ENCODE measurements at regions not wholly inside any gene's neighbourhood (a gene's known extent, or its start where the extent isn't known, plus 50 kb on each side); places are given as distances from the start of the nearest gene placed in this dataset.
A peak's percentile ranks its signal among the peaks of the same experiment; 100 is the strongest.

- no peak for DNase-seq (ENCODE audit: low read depth)
Measured at GRCh38 chr3:15952543-15953175, 154.9 kb upstream of the ANKRD28 start.

DNA sequence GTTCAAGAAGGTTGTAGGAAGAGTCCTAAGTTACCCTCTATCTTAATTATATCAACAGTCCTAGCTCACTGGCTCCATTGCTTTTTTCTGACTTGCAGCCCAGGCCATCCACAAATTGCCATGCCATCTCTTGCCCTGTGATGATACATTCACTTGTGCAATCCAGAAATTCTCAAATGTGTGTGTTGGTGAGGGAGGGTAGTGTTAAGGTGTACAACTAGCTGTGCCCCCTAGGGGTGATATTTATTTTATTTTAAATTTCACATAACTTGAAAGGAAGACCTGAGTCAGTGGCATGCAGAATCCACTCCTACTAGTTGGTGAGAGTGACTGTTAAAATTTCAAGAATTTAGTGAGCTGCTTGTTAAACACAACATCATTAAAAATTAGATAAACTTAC is 156.1 kb upstream of the ANKRD28 start:
- DNase-seq (ENCODE audit: low read depth) = no peak

GRCh38 chr3:15955968-15956367 is 158.2 kb upstream of the ANKRD28 start:
- DNase-seq (ENCODE audit: low read depth) = no peak

- no peak for DNase-seq (ENCODE audit: low read depth)
Measured at GRCh38 chr3:15958692-15959433, 161.1 kb upstream of the ANKRD28 start.

GRCh38 chr3:15959434-15959811 is 161.6 kb upstream of the ANKRD28 start:
- no peak for DNase-seq (ENCODE audit: low read depth)

DNA sequence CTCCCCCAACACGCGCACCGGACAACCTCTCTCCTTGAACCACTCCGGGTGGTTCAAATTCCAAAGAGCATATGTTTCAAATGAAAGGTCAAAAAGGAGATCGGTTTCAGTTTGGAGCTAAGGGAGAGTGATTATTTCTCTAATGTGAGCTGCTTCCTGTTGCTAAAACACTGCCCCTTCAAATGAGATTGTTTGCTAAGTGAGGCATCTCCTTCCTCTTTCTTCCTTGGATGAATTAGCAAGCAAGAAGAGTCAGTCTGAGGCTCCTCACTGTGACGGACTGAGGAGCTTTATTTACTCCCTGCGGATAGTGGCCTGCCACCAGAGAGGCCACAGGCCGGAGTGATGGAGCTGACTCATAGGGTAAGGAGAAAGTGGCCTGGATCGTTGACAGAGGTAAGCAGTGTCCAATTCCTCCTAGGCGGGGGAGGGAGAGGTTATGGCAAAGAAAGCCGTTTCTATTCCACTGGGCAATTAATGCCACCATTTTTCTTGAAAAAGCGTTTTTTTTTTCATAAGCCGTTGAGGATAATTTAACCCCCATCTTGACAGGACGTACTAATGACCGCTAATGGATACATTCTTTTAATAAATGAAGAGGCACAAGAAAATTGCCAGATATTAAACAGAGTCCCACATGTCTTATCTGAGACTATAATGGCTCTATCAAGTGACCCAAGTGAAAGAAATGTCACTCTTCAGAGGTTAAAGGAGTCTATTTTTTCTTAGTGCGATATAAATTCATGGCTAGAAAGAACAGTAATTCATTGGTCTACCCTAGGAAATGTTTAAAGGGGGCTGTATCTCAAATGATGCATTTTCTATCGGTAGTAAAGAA is 167.0 kb upstream of the ANKRD28 start:
- no peak for DNase-seq (ENCODE audit: low read depth)

DNA sequence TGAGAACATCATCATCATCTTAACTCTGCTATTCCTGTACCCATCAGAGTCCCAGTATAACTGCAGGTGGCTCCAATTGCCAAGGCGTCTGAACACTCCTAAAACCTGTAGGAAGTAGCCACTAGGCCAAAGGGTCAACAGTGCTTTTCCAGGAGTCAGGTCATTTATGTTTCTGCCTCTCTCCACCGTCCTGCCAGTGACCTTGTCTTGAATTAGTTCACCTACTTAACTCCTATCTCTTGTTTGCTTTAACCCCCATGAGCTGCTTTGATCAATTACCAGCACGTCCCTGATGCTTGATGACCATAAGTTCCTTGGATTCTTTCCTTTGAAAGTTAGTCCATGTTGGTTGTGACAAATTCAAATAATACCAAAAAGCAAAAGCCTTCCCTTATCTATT is 169.8 kb upstream of the ANKRD28 start:
- no peak for DNase-seq (ENCODE audit: low read depth)

GRCh38 chr3:15969874-15970640 is 172.3 kb upstream of the ANKRD28 start:
- DNase-seq (ENCODE audit: low read depth) = no peak

GRCh38 chr3:15973414-15973813 is 175.6 kb upstream of the ANKRD28 start:
- DNase-seq (ENCODE audit: low read depth) = no peak

DNA sequence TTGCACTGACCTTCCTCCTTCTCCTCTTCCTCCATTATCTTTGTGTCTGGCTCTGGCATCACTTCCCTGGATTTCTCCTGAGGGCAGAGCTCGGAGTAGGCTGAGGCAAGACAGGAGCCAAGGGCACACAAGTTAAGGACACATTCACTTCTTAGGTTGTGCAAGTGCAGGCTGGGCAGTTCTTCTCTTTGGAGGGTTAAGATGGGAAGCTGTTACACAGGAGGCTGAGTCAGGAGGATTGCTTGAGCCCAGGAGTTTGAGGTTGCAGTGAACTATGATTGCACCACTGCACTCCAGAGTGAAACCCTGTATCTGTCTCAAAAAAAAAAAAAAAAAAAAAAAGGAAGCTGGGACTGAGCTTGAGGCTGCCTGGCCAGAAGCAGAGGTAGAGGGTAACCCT is 176.2 kb upstream of the ANKRD28 start:
- no peak for DNase-seq (ENCODE audit: low read depth)

- DNase-seq (ENCODE audit: low read depth) = no peak
Measured at GRCh38 chr3:15974647-15975046, 176.9 kb upstream of the ANKRD28 start.

- DNase-seq (ENCODE audit: low read depth) = no peak
Measured at GRCh38 chr3:15976524-15976923, 178.7 kb upstream of the ANKRD28 start.

- no peak for DNase-seq (ENCODE audit: low read depth)
Measured at GRCh38 chr3:15977090-15977489, 179.3 kb upstream of the ANKRD28 start.

GRCh38 chr3:15977598-15978232 is 179.9 kb upstream of the ANKRD28 start:
- no peak for DNase-seq (ENCODE audit: low read depth)

DNA sequence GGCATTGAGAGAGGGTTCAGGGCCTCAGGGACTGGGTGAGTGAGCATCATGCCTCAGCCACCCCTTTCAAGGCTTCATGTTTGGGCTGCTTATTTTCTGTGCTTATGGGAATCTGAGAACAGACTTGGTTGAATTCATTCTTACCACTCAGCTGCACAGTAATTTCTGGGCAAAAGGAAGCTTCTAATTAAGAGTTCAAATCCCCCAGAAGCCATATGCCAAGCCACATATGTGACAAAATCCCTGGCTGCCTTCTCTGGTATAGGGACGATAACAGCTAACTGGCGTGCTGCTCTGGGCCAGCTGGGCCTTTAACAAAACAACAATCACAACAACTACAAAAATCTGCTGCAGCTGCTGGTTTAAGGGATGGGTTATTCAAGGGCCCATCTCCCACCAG is 181.0 kb upstream of the ANKRD28 start:
- DNase-seq (ENCODE audit: low read depth) = no peak

GRCh38 chr3:15979495-15979894 is 181.7 kb upstream of the ANKRD28 start:
- DNase-seq (ENCODE audit: low read depth) = peak; percentile 41

GRCh38 chr3:15979900-15980299 is 182.1 kb upstream of the ANKRD28 start:
- no peak for DNase-seq (ENCODE audit: low read depth)

DNA sequence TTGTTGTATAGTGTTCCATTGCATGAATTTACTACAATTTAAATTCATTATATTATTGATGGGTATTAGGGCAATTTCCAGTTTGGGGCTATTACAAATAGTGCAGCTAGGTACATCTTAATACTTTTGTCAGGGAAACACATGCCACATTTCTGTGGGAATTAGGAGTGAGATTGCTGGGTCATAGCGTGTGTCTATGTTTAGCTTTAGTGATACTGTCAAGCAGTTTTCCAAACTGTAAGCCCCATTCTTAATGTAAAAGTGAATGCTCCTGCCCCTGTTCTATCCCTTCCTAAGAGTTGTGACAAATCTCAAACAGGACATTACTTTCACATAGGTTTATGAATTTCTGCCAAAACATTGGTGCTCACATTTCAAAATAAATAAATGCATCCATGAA is 184.5 kb upstream of the ANKRD28 start:
- no peak for DNase-seq (ENCODE audit: low read depth)

DNA sequence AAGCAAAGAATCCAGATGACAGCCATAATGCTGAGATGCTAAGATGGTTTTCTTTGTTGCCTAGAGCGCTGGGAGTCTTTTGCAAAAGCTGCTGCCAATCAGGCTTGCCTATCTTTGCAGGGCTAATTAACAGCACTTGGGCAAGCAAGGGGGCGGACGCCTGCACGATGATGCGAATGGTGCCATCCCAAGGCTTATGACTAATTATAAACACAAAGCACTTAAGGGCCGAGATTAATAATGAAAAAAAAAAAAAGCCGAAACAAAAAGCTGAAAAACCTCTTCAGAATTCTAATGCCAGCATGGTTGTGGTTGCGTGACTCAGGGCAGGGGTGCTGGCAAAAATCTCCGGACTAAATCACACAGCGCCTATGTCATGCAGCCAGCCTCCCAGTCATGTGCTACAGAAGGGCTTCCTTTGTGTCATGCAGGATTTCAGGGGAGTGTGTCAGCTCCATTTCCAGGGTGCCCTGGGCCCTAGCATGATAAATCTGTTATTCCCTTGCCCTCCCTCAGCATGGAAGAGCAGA is 185.0 kb upstream of the ANKRD28 start:
- peak; percentile 89 for DNase-seq (ENCODE audit: low read depth)

DNA sequence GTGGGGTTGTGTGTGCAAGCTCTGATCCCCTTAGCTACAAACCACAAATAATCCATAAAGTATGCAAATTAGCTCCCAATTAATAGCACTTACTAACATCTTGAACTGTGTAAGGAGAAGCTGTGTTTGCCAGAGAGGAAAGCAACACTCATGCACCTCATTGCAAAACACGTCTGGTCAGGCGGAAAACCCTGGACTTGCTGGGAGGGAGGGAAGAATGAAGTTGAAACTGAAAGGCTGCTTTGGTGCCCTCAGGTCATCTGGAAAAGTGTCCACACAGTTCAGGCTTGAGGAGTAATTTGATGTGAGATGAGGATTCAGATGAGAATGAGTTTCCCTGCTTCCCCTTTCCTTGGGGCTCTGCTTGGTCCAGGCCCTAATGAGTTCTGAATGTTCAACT is 185.5 kb upstream of the ANKRD28 start:
- DNase-seq (ENCODE audit: low read depth) = peak; percentile 81

GRCh38 chr3:15983693-15984092 is 185.9 kb upstream of the ANKRD28 start:
- no peak for DNase-seq (ENCODE audit: low read depth)

DNA sequence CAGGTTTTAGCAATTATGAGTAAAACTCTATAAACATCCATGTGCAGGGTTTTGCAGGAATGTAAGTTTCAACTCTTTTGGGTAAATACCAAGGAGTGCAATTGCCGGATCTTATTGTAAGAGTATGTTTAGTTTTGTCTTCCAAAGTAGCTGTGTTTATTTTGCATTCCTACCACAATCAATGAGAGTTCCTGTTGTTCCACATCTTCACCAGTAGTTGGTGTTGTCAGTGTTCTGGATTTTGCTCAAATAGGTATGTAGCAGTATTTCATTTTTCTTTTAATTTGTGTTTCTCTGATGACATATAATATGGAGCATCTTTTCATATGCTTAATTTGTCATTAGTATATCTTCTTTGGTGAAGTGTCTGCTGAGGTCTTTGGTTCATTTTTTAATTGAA is 185.1 kb upstream of the GALNT15 start:
- no peak for DNase-seq (ENCODE audit: low read depth)

All from GM04504 (cell line).